ENCODE measurements at regions not wholly inside any gene's neighbourhood (a gene's known extent, or its start where the extent isn't known, plus 50 kb on each side); places are given as distances from the start of the nearest gene placed in this dataset.

GRCh38 chr11:116466191-116466590 lies 306.6 kb downstream of the BUD13 start:
- no peak overlapping the region for H3K27ac ChIP-seq (ENCODE audit: low read depth, low read length)
- H3K27me3 ChIP-seq (ENCODE audit: control insufficient read depth, insufficient read depth, low read length, poor library complexity, severe bottlenecking), result no peaks in the 10 kb centered on the region
- peaks cover 4% of the 10 kb centered on the region for H3K4me1 ChIP-seq (ENCODE audit: control insufficient read depth, insufficient read depth, low read length)
- no peak overlapping the region for H3K4me3 ChIP-seq (ENCODE audit: low read length)
- no peak for DNase-seq
- Mint-ChIP-seq H3K36me3 (ENCODE audit: low read depth) (no peaks in the 10 kb centered on the region), H3K4me1 (peaks cover 31% of the 10 kb centered on the region), H3K27me3 (ENCODE audit: insufficient read depth) (peaks cover 5% of the 10 kb centered on the region), H3K9me3 (peaks cover 3% of the 10 kb centered on the region), H3K4me3 (no peak overlapping the region), H3K27ac (no peak overlapping the region)
- 93 to 96% methylated on average over 6 of the region's 6 CpGs for WGBS, 2 experiments (ENCODE audit: insufficient coverage in 1 of 2, insufficient read length in 1 of 2)
- peaks cover 6% of the 10 kb centered on the region for H3K9me3 ChIP-seq (ENCODE audit: control insufficient read depth, low read length)
- TF ChIP-seq CTCF (conservative IDR thresholded peaks at IDR 0.05), result no peak
- no peaks in the 10 kb centered on the region for H3K36me3 ChIP-seq (ENCODE audit: control insufficient read depth, insufficient read depth, low read length)
- no peak overlapping the region for H3K9ac ChIP-seq (ENCODE audit: extremely low read depth, low read length, poor library complexity, severe bottlenecking)

- peaks cover 7% of the 10 kb centered on the region for H3K4me1 ChIP-seq (ENCODE audit: control insufficient read depth, insufficient read depth, low read length)
- Mint-ChIP-seq H3K4me3 (no peak overlapping the region), H3K4me1 (peaks cover 37% of the 10 kb centered on the region), H3K27ac (no peak overlapping the region), H3K36me3 (ENCODE audit: low read depth) (no peaks in the 10 kb centered on the region), H3K9me3 (peaks cover 3% of the 10 kb centered on the region), H3K27me3 (ENCODE audit: insufficient read depth) (peaks cover 5% of the 10 kb centered on the region)
- H3K9ac ChIP-seq (ENCODE audit: extremely low read depth, low read length, poor library complexity, severe bottlenecking), result no peak overlapping the region
- no peak for TF ChIP-seq CTCF (conservative IDR thresholded peaks at IDR 0.05)
- 91 to 92% methylated on average over 4 of the region's 4 CpGs for WGBS, 2 experiments (ENCODE audit: insufficient coverage in 1 of 2, insufficient read length in 1 of 2)
- no peak overlapping the region for H3K4me3 ChIP-seq (ENCODE audit: low read length)
- H3K9me3 ChIP-seq (ENCODE audit: control insufficient read depth, low read length), result peaks cover 6% of the 10 kb centered on the region
- H3K27me3 ChIP-seq (ENCODE audit: control insufficient read depth, insufficient read depth, low read length, poor library complexity, severe bottlenecking), result no peaks in the 10 kb centered on the region
- no peak overlapping the region for H3K27ac ChIP-seq (ENCODE audit: low read depth, low read length)
- DNase-seq, result no peak
- H3K36me3 ChIP-seq (ENCODE audit: control insufficient read depth, insufficient read depth, low read length), result no peaks in the 10 kb centered on the region
Observed at GRCh38 chr11:116465056-116465455, 307.7 kb downstream of the BUD13 start.

GRCh38 chr11:116461789-116462188 lies 311.0 kb downstream of the BUD13 start:
- Mint-ChIP-seq H3K27ac (no peak overlapping the region), H3K4me3 (no peak overlapping the region), H3K9me3 (peaks cover 3% of the 10 kb centered on the region), H3K4me1 (peaks cover 56% of the 10 kb centered on the region), H3K36me3 (ENCODE audit: low read depth) (no peaks in the 10 kb centered on the region), H3K27me3 (ENCODE audit: insufficient read depth) (peaks cover 2% of the 10 kb centered on the region)
- no peak overlapping the region for H3K9ac ChIP-seq (ENCODE audit: extremely low read depth, low read length, poor library complexity, severe bottlenecking)
- no peaks in the 10 kb centered on the region for H3K27me3 ChIP-seq (ENCODE audit: control insufficient read depth, insufficient read depth, low read length, poor library complexity, severe bottlenecking)
- no peak overlapping the region for H3K4me3 ChIP-seq (ENCODE audit: low read length)
- DNase-seq, result peak; percentile 82
- TF ChIP-seq CTCF (conservative IDR thresholded peaks at IDR 0.05), result peak; percentile 58
- H3K27ac ChIP-seq (ENCODE audit: low read depth, low read length), result peak overlapping the region; percentile 75
- H3K9me3 ChIP-seq (ENCODE audit: control insufficient read depth, low read length), result peaks cover 6% of the 10 kb centered on the region
- WGBS, 2 experiments (ENCODE audit: insufficient coverage in 1 of 2, insufficient read length in 1 of 2), result 0 to 16% methylated on average over 2 of the region's 2 CpGs
- H3K36me3 ChIP-seq (ENCODE audit: control insufficient read depth, insufficient read depth, low read length), result no peaks in the 10 kb centered on the region
- H3K4me1 ChIP-seq (ENCODE audit: control insufficient read depth, insufficient read depth, low read length), result peaks cover 32% of the 10 kb centered on the region

All from endodermal cell (in vitro differentiated cells).